NT2/D1 (cell line): ENCODE measurements at regions not wholly inside any gene's neighbourhood (a gene's known extent, or its start where the extent isn't known, plus 50 kb on each side); places are given as distances from the start of the nearest gene placed in this dataset.

Experiments
- YY1 ChIP-seq: IDR thresholded peaks from 2 replicates; pipeline ENCODE4 v1.6.1; 2011; ENCODE audit not compliant: insufficient read length, insufficient read depth
- ZNF274 ChIP-seq: IDR thresholded peaks from 2 replicates; pipeline ENCODE4 v1.6.1; 2011; ENCODE audit warnings: mild to moderate bottlenecking, low read depth, low read length

DNA sequence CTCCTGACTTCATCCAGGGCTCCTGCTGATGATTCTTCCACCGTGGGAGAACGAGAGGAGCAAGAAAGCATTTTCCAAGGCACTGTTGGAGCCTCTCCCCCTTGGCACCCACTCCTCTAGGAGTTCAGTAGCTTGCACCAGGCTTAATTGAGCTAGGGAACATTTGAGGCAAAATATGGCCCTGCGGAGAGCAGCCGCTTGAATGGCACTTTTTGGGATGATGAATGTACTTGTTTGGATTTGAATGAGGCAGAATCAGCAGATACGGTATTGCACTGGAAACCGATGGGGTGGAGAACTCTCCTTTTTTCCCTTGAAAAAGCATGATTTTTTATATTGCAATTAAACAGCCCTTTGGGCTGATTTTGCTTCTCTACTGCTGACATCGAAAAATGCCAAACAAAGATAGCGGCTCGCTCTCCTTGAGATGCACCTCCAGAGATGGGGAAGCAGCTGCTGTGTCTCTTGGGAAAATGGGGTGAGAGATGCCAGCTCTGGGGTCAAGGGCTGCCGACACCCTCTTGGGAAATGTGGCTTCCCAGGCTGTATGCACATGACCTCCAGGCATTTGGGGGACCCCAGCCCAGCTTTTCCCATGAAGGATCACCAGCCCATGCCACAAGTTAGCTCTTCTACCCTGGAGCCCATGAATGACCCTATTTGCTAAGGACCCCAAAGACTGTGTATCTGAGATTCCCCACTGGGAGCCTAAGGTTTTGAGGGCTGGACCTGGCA lies 55.4 kb upstream of the LRP8 start:
- TF ChIP-seq YY1 (no peak), ZNF274 (no peak)
